Breast epithelium (tissue), 4 donors: ENCODE measurements at regions not wholly inside any gene's neighbourhood (a gene's known extent, or its start where the extent isn't known, plus 50 kb on each side); places are given as distances from the start of the nearest gene placed in this dataset.

Experiments used
- DNase-seq, 2 donors: peaks; one replicate each; pipeline ENCODE4 v3.0.0-alpha.2; 2019; ENCODE audit warnings: low spot score in 2 of 2
- H3K27ac ChIP-seq, 2 donors: fragments of 200-600 bp; sonication (generic) in 1 of 2; one replicate each; pipeline ENCODE4 v1.5.1; 2016 to 2019; ENCODE audit warnings: mild to moderate bottlenecking in 1 of 2
- H3K27me3 ChIP-seq, 2 donors: fragments of 200-600 bp; sonication (generic) in 1 of 2; one replicate each; pipeline versions ENCODE4 v1.5.1 to v1.6.0; 2017 to 2019; ENCODE audit warnings: control low read depth in 1 of 2, mild to moderate bottlenecking in 1 of 2
- H3K36me3 ChIP-seq: fragments of 200-600 bp; one replicate; pipeline ENCODE4 v1.5.1; 2019
- H3K4me1 ChIP-seq, 2 donors: fragments of 200-600 bp; sonication (generic); one replicate each; pipeline ENCODE4 v1.5.1; 2016 to 2019; ENCODE audit warnings: control low read depth in 1 of 2
- H3K4me3 ChIP-seq, 3 donors: fragments of 200-600 bp; sonication (generic); 1 replicate in 2 of 3; 2 replicates in 1 of 3; pipeline ENCODE4 v1.5.1; 2016 to 2019; ENCODE audit warnings: mild to moderate bottlenecking in 3 of 3, moderate library complexity in 2 of 3
- H3K9me3 ChIP-seq, 2 donors: fragments of 200-600 bp; sonication (generic) in 1 of 2; one replicate each; pipeline ENCODE4 v1.5.1; 2016 to 2019; ENCODE audit warnings: control low read depth in 1 of 2
- CTCF ChIP-seq, 3 donors: fragments of 450-650 bp; IDR thresholded peaks; one replicate each; pipeline ENCODE4 v1.5.1; 2016 to 2017; ENCODE audit warnings: antibody characterized with exemption in 3 of 3, mild to moderate bottlenecking in 3 of 3, moderate library complexity in 3 of 3
- POLR2A ChIP-seq: fragments of 450-650 bp; IDR thresholded peaks from one replicate; pipeline ENCODE4 v1.6.1; 2016; ENCODE audit warnings: antibody characterized with exemption, mild to moderate bottlenecking, moderate library complexity
- POLR2AphosphoS5 ChIP-seq, 3 donors: sonication (generic); formaldehyde crosslinking; IDR thresholded peaks; one replicate each; pipeline ENCODE4 v1.6.1; 2017; ENCODE audit warnings: antibody characterized with exemption in 3 of 3
- intact Hi-C: fragments of 100-400 bp; cut with DNase I; formaldehyde crosslinking; loops from one replicate; pipeline ENCODE4 v1.15.1; 2023; ENCODE audit warnings: low total_unique reads

GRCh38 chr5:173689737-173690360 is 73.4 kb upstream of the BOD1 start:
- Histone ChIP-seq H3K27ac (peak overlapping the region; percentile 50 to 84), H3K36me3 (no peaks in the 10 kb centered on the region), H3K27me3 (no peaks in the 10 kb centered on the region), H3K4me1 (no peaks in the 10 kb centered on the region), H3K9me3 (no peaks in the 10 kb centered on the region), H3K4me3 (no peak overlapping the region)
- DNase-seq = peak in 1 of 2 donors; percentile 17
- TF ChIP-seq CTCF (IDR thresholded peaks at IDR 0.05) (peak in 1 of 3 donors; percentile 18), POLR2AphosphoS5 (IDR thresholded peaks at IDR 0.05) (no peak), POLR2A (no peak)
- intact Hi-C loops = no loop called here

DNA sequence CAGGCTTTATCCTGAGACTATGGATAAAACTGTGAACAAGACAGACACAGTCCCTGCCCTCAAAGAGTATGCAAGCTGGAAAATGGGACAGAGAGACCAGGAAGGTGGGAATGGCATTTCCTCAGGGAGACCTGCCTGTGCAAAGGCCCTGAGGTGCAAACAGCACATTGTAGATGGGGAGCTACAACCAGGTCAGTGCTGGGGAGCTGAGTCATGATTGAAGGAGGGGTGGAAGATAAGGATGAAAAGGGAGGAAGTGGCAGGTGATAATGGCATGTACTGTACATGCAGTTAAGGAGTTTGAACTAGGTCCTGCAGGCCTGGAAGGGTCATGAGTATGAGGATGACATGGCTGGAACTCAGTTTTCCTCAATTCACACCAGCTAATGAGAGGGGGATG is 75.5 kb upstream of the BOD1 start:
- TF ChIP-seq POLR2AphosphoS5 (IDR thresholded peaks at IDR 0.05) (no peak), CTCF (IDR thresholded peaks at IDR 0.05) (no peak), POLR2A (no peak)
- Histone ChIP-seq H3K9me3 (no peaks in the 10 kb centered on the region), H3K4me1 (no peaks in the 10 kb centered on the region), H3K27ac (no peak overlapping the region), H3K4me3 (no peak overlapping the region), H3K27me3 (no peaks in the 10 kb centered on the region), H3K36me3 (no peaks in the 10 kb centered on the region)
- intact Hi-C loops = no loop called here
- no peak for DNase-seq

GRCh38 chr5:173693670-173694069 is 77.2 kb upstream of the BOD1 start:
- no peaks in the 10 kb centered on the region for H3K36me3 ChIP-seq
- no peaks in the 10 kb centered on the region for H3K4me1 ChIP-seq
- no peak overlapping the region for H3K4me3 ChIP-seq
- no peak for TF ChIP-seq CTCF (IDR thresholded peaks at IDR 0.05)
- no peak for TF ChIP-seq POLR2AphosphoS5 (IDR thresholded peaks at IDR 0.05)
- TF ChIP-seq POLR2A = no peak
- no peak overlapping the region for H3K27ac ChIP-seq
- intact Hi-C loops = no loop called here
- no peaks in the 10 kb centered on the region for H3K9me3 ChIP-seq
- no peaks in the 10 kb centered on the region for H3K27me3 ChIP-seq
- DNase-seq = no peak

DNA sequence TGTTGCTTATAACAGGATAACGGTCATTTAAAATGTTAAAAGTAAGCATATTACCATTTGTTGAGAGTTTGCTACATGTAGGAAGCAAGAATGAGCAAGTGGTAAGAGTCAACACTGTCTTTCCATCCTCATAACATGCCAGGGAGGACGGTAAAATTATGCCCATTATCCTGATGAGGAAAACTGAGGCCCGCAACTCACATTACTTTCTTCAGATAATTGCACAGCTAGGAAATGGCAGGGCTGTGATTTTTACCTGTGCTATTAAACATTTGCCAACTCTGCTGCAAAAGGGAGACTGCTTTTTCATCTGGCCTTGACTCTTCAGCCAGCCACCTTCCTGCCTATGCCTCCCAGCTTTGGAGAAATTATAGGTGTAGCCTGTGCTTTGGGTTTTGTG is 79.8 kb upstream of the BOD1 start:
- Histone ChIP-seq H3K4me3 (no peak overlapping the region), H3K9me3 (no peaks in the 10 kb centered on the region), H3K27me3 (no peaks in the 10 kb centered on the region), H3K4me1 (no peaks in the 10 kb centered on the region), H3K36me3 (no peaks in the 10 kb centered on the region), H3K27ac (no peak overlapping the region)
- DNase-seq = no peak
- TF ChIP-seq POLR2AphosphoS5 (IDR thresholded peaks at IDR 0.05) (no peak), CTCF (IDR thresholded peaks at IDR 0.05) (no peak), POLR2A (no peak)
- intact Hi-C loops = no loop called here

- H3K27ac ChIP-seq = no peak overlapping the region
- H3K4me1 ChIP-seq = no peaks in the 10 kb centered on the region
- no peak overlapping the region for H3K4me3 ChIP-seq
- H3K27me3 ChIP-seq = no peaks in the 10 kb centered on the region
- H3K9me3 ChIP-seq = no peaks in the 10 kb centered on the region
- TF ChIP-seq CTCF (IDR thresholded peaks at IDR 0.05) (no peak), POLR2A (no peak), POLR2AphosphoS5 (IDR thresholded peaks at IDR 0.05) (no peak)
- intact Hi-C loops = no loop called here
- no peaks in the 10 kb centered on the region for H3K36me3 ChIP-seq
- no peak for DNase-seq
Observed at GRCh38 chr5:173697931-173698579, 81.6 kb upstream of the BOD1 start.
